ENCODE measurements at regions not wholly inside any gene's neighbourhood (a gene's known extent, or its start where the extent isn't known, plus 50 kb on each side); places are given as distances from the start of the nearest gene placed in this dataset.
A peak's percentile ranks its signal among the peaks of the same experiment; 100 is the strongest.

GRCh38 chr6:104638841-104639290 is 220.9 kb downstream of the HACE1 start:
- Histone ChIP-seq H3K27me3 (no peaks in the 10 kb centered on the region), H3K4me3 (no peak overlapping the region), H3K9me3 (no peaks in the 10 kb centered on the region), H3K36me3 (no peaks in the 10 kb centered on the region), H3K4me1 (peaks cover 0 to 19% (median 3%) of the 10 kb centered on the region in 4 donors), H3K27ac (peak overlapping the region in 3 of 4 donors; percentile 49 to 80 (median 52))
- DNase-seq (ENCODE audit: low spot score in 2 of 2) = peak in 1 of 2 donors; percentile 28
- 52 to 56% methylated on average over 4 of the region's 4 CpGs for WGBS, 2 donors
- TF ChIP-seq CTCF (IDR thresholded peaks at IDR 0.05) (no peak), EP300 (IDR thresholded peaks at IDR 0.05) (peak; percentile 88 to 89), POLR2A (IDR thresholded peaks at IDR 0.05) (no peak)

GRCh38 chr6:104633125-104633524 is 226.6 kb downstream of the HACE1 start:
- TF ChIP-seq EP300 (IDR thresholded peaks at IDR 0.05) (no peak), CTCF (IDR thresholded peaks at IDR 0.05) (no peak), POLR2A (IDR thresholded peaks at IDR 0.05) (no peak)
- H3K36me3 ChIP-seq = no peaks in the 10 kb centered on the region
- H3K4me1 ChIP-seq = peaks cover 0 to 4% (median 0%) of the 10 kb centered on the region in 4 donors
- peak overlapping the region in 2 of 4 donors; percentile 33 to 52 for H3K27ac ChIP-seq
- WGBS, 2 donors = 64 to 65% methylated on average over 4 of the region's 4 CpGs
- peaks cover 0 to 3% (median 0%) of the 10 kb centered on the region in 4 donors for H3K9me3 ChIP-seq
- no peaks in the 10 kb centered on the region for H3K27me3 ChIP-seq
- no peak overlapping the region for H3K4me3 ChIP-seq
- DNase-seq (ENCODE audit: low spot score in 2 of 2) = no peak

- no peaks in the 10 kb centered on the region for H3K27me3 ChIP-seq
- peak overlapping the region in 2 of 4 donors; percentile 33 to 52 for H3K27ac ChIP-seq
- no peak for TF ChIP-seq CTCF (IDR thresholded peaks at IDR 0.05)
- no peak for TF ChIP-seq POLR2A (IDR thresholded peaks at IDR 0.05)
- no peak for TF ChIP-seq EP300 (IDR thresholded peaks at IDR 0.05)
- WGBS, 2 donors = 59 to 83% methylated on average over 2 of the region's 2 CpGs
- no peaks in the 10 kb centered on the region for H3K36me3 ChIP-seq
- no peak for DNase-seq (ENCODE audit: low spot score in 2 of 2)
- H3K9me3 ChIP-seq = peaks cover 0 to 3% (median 0%) of the 10 kb centered on the region in 4 donors
- H3K4me1 ChIP-seq = no peaks in the 10 kb centered on the region
- H3K4me3 ChIP-seq = no peak overlapping the region
Measured at GRCh38 chr6:104632588-104632987, 227.1 kb downstream of the HACE1 start.

- Histone ChIP-seq H3K4me3 (no peak overlapping the region), H3K27me3 (no peaks in the 10 kb centered on the region), H3K9me3 (peaks cover 0 to 3% (median 0%) of the 10 kb centered on the region in 4 donors), H3K27ac (peak overlapping the region in 2 of 4 donors; percentile 30 to 65), H3K4me1 (no peaks in the 10 kb centered on the region), H3K36me3 (no peaks in the 10 kb centered on the region)
- no peak for DNase-seq (ENCODE audit: low spot score in 2 of 2)
- TF ChIP-seq CTCF (IDR thresholded peaks at IDR 0.05) (no peak), POLR2A (IDR thresholded peaks at IDR 0.05) (no peak), EP300 (IDR thresholded peaks at IDR 0.05) (no peak)
Measured at GRCh38 chr6:104630955-104631354, 228.8 kb downstream of the HACE1 start.

GRCh38 chr6:104630522-104630921 is 229.2 kb downstream of the HACE1 start:
- DNase-seq (ENCODE audit: low spot score in 2 of 2) = no peak
- TF ChIP-seq EP300 (IDR thresholded peaks at IDR 0.05) (no peak), CTCF (IDR thresholded peaks at IDR 0.05) (no peak), POLR2A (IDR thresholded peaks at IDR 0.05) (no peak)
- Histone ChIP-seq H3K9me3 (peaks cover 0 to 3% (median 0%) of the 10 kb centered on the region in 4 donors), H3K36me3 (no peaks in the 10 kb centered on the region), H3K27ac (peak overlapping the region in 2 of 4 donors; percentile 30 to 65), H3K4me3 (no peak overlapping the region), H3K4me1 (no peaks in the 10 kb centered on the region), H3K27me3 (no peaks in the 10 kb centered on the region)
- 61 to 66% methylated on average over 3 of the region's 3 CpGs for WGBS, 2 donors

All from tibial nerve (tissue), 4 donors.